K562 (cell line): ENCODE measurements at regions not wholly inside any gene's neighbourhood (a gene's known extent, or its start where the extent isn't known, plus 50 kb on each side); places are given as distances from the start of the nearest gene placed in this dataset.

Experiments
- BRF1 ChIP-seq: IDR thresholded peaks from 3 replicates; pipeline ENCODE4 v1.6.1; 2011; ENCODE audit warnings: borderline replicate concordance, mild to moderate bottlenecking; ENCODE audit not compliant: insufficient read length; ENCODE audit errors: extremely low read depth
- COPS2 ChIP-seq: fragments of 450-650 bp; conservative IDR thresholded peaks from 2 replicates; pipeline ENCODE4 v1.6.1; 2016; ENCODE audit warnings: mild to moderate bottlenecking, moderate library complexity
- DPF2 ChIP-seq: fragments of 450-650 bp; IDR thresholded peaks from 2 replicates; pipeline ENCODE4 v1.6.1; 2016
- EWSR1 ChIP-seq: fragments of 450-650 bp; IDR thresholded peaks from 2 replicates; pipeline ENCODE4 v1.6.1; 2018; ENCODE audit warnings: borderline replicate concordance, mild to moderate bottlenecking, low read depth, moderate library complexity; ENCODE audit not compliant: partially characterized antibody
- HDAC6 ChIP-seq: IDR thresholded peaks from 2 replicates; pipeline ENCODE4 v1.6.1; 2012; ENCODE audit warnings: low read depth, mild to moderate bottlenecking, control low read depth, inconsistent platforms, low read length, moderate library complexity
- KDM1A ChIP-seq, 2 experiments: fragments of 450-650 bp; IDR thresholded peaks; 2 replicates each; pipeline ENCODE4 v1.6.1; 2016; ENCODE audit warnings: mild to moderate bottlenecking in 2 of 2
- LEF1 ChIP-seq: fragments of 450-650 bp; IDR thresholded peaks from 2 replicates; pipeline ENCODE4 v1.6.1; 2016; ENCODE audit warnings: mild to moderate bottlenecking
- MEF2A ChIP-seq: IDR thresholded peaks from 2 replicates; pipeline ENCODE4 v1.6.1; 2011; ENCODE audit warnings: low read depth, mild to moderate bottlenecking, low read length, moderate library complexity; ENCODE audit not compliant: control insufficient read depth
- POU5F1 ChIP-seq: fragments of 150-350 bp; IDR thresholded peaks from 2 replicates; pipeline ENCODE4 v1.6.1; 2014; ENCODE audit warnings: borderline replicate concordance, low read length, low read depth, mild to moderate bottlenecking; ENCODE audit not compliant: partially characterized antibody
- PRPF4 ChIP-seq: fragments of 200-400 bp; formaldehyde crosslinking; IDR thresholded peaks from one replicate; pipeline ENCODE4 v1.6.1; 2017; ENCODE audit warnings: low read length, low read depth, mild to moderate bottlenecking; ENCODE audit not compliant: insufficient read depth, poor library complexity, severe bottlenecking
- PTRF ChIP-seq: fragments of 450-650 bp; IDR thresholded peaks from 2 replicates; pipeline ENCODE4 v1.6.1; 2016; ENCODE audit warnings: mild to moderate bottlenecking, missing genetic modification characterization, missing compliant biosample characterization
- SP1 ChIP-seq: sonication (generic); formaldehyde crosslinking; IDR thresholded peaks from 2 replicates; pipeline ENCODE4 v1.8.1; 2022; ENCODE audit warnings: mild to moderate bottlenecking, missing genetic modification reagents
- SREBF2 ChIP-seq: sonication (generic); formaldehyde crosslinking; IDR thresholded peaks from 2 replicates; pipeline ENCODE4 v1.4.0; 2020; ENCODE audit warnings: mild to moderate bottlenecking, missing genetic modification reagents
- SUPT5H ChIP-seq: fragments of 450-650 bp; IDR thresholded peaks from 2 replicates; pipeline ENCODE4 v1.6.1; 2016
- U2AF2 ChIP-seq: fragments of 200-400 bp; formaldehyde crosslinking; optimal IDR thresholded peaks from 2 replicates; pipeline ENCODE3; 2017; ENCODE audit warnings: low read depth, mild to moderate bottlenecking, low read length
- ZBED1 ChIP-seq: IDR thresholded peaks from 2 replicates; pipeline ENCODE4 v1.6.1; 2014
- ZC3H11A ChIP-seq: IDR thresholded peaks from 2 replicates; pipeline ENCODE4 v1.6.1; 2012; ENCODE audit warnings: low read depth, low read length, improper control_type of control experiment
- ZNF133 ChIP-seq: fragments of 250-450 bp; sonication (Bioruptor Pico); IDR thresholded peaks from 2 replicates; pipeline ENCODE4 v1.4.0; 2020; ENCODE audit warnings: mild to moderate bottlenecking
- ZNF695 ChIP-seq: fragments of 450-650 bp; formaldehyde crosslinking; IDR thresholded peaks from 2 replicates; pipeline ENCODE4 v1.4.0; 2020; ENCODE audit warnings: mild to moderate bottlenecking, moderate library complexity
- TF ChIP-seq, protein P1 (sequence below): fragments of 450-650 bp; conservative IDR thresholded peaks from 2 replicates; pipeline ENCODE4 v1.6.1; 2016; ENCODE audit warnings: missing genetic modification characterization, low read depth, mild to moderate bottlenecking, control low read depth, missing compliant biosample characterization
- TF ChIP-seq, protein P2 (sequence below): fragments of 250-450 bp; sonication (Bioruptor Pico); IDR thresholded peaks from 2 replicates; pipeline ENCODE4 v1.5.0; 2020; ENCODE audit warnings: mild to moderate bottlenecking
- TF ChIP-seq, protein P3 (sequence below): sonication (generic); formaldehyde crosslinking; IDR thresholded peaks from 2 replicates; pipeline ENCODE4 v1.8.1; 2022; ENCODE audit warnings: missing genetic modification reagents
- TF ChIP-seq, protein P4 (sequence below): fragments of 450-650 bp; IDR thresholded peaks from 2 replicates; pipeline ENCODE4 v1.6.1; 2014; ENCODE audit warnings: low read depth, mild to moderate bottlenecking, moderate library complexity, borderline replicate concordance
- TF ChIP-seq, protein P5 (sequence below): fragments of 250-450 bp; sonication (Bioruptor Pico); IDR thresholded peaks from 2 replicates; pipeline ENCODE4 v1.8.0; 2021; ENCODE audit warnings: moderate library complexity, mild to moderate bottlenecking, inconsistent platforms

DNA sequence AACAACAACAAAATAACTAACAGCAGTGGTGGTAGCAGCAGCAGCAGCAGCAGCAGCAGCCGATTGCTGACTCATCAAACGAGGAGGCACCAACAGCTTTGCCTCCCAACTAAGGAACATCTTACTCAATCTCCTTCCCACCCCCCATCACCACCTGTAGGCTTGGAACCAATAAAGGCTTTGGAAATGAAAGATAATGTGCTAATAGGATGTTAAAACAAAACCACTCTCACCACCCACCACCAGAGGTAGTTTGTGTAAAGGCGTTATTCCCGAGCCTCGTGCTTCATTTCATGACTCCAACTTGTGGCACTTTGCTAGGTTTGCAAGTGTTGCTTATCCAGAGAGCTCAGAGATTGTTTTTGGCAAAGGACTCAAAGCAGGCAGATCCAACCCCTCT lies 346.5 kb downstream of the CD83 start (continued):
- TF ChIP-seq EWSR1 (no peak), SUPT5H (no peak), U2AF2 (no peak), ZNF133 (no peak), SP1 (CRISPR knock-in tag) (no peak), PTRF (tag) (no peak), ZNF695 (CRISPR knock-in tag) (no peak), ZC3H11A (no peak), COPS2 (no peak), PRPF4 (no peak), LEF1 (no peak; the same call in 1 of the 2 replicates), MEF2A (no peak), HDAC6 (no peak), ZBED1 (no peak), DPF2 (peak; percentile 62), POU5F1 (no peak), SREBF2 (no peak), KDM1A (IDR thresholded peaks at IDR 0.05) (peak in 1 of 2 experiments; percentile 39; a peak in 1 of 4 replicates), BRF1 (no peak)
- TF ChIP-seq, protein P1, sequence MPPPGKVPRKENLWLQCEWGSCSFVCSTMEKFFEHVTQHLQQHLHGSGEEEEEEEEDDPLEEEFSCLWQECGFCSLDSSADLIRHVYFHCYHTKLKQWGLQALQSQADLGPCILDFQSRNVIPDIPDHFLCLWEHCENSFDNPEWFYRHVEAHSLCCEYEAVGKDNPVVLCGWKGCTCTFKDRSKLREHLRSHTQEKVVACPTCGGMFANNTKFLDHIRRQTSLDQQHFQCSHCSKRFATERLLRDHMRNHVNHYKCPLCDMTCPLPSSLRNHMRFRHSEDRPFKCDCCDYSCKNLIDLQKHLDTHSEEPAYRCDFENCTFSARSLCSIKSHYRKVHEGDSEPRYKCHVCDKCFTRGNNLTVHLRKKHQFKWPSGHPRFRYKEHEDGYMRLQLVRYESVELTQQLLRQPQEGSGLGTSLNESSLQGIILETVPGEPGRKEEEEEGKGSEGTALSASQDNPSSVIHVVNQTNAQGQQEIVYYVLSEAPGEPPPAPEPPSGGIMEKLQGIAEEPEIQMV (tag) = no peak
- TF ChIP-seq, protein P2, sequence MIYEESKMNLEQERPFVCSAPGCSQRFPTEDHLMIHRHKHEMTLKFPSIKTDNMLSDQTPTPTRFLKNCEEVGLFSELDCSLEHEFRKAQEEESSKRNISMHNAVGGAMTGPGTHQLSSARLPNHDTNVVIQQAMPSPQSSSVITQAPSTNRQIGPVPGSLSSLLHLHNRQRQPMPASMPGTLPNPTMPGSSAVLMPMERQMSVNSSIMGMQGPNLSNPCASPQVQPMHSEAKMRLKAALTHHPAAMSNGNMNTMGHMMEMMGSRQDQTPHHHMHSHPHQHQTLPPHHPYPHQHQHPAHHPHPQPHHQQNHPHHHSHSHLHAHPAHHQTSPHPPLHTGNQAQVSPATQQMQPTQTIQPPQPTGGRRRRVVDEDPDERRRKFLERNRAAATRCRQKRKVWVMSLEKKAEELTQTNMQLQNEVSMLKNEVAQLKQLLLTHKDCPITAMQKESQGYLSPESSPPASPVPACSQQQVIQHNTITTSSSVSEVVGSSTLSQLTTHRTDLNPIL = no peak
- TF ChIP-seq, protein P3, sequence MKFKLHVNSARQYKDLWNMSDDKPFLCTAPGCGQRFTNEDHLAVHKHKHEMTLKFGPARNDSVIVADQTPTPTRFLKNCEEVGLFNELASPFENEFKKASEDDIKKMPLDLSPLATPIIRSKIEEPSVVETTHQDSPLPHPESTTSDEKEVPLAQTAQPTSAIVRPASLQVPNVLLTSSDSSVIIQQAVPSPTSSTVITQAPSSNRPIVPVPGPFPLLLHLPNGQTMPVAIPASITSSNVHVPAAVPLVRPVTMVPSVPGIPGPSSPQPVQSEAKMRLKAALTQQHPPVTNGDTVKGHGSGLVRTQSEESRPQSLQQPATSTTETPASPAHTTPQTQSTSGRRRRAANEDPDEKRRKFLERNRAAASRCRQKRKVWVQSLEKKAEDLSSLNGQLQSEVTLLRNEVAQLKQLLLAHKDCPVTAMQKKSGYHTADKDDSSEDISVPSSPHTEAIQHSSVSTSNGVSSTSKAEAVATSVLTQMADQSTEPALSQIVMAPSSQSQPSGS (CRISPR knock-in tag) = no peak
- TF ChIP-seq, protein P4, sequence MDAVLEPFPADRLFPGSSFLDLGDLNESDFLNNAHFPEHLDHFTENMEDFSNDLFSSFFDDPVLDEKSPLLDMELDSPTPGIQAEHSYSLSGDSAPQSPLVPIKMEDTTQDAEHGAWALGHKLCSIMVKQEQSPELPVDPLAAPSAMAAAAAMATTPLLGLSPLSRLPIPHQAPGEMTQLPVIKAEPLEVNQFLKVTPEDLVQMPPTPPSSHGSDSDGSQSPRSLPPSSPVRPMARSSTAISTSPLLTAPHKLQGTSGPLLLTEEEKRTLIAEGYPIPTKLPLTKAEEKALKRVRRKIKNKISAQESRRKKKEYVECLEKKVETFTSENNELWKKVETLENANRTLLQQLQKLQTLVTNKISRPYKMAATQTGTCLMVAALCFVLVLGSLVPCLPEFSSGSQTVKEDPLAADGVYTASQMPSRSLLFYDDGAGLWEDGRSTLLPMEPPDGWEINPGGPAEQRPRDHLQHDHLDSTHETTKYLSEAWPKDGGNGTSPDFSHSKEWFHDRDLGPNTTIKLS = no peak
- TF ChIP-seq, protein P5, sequence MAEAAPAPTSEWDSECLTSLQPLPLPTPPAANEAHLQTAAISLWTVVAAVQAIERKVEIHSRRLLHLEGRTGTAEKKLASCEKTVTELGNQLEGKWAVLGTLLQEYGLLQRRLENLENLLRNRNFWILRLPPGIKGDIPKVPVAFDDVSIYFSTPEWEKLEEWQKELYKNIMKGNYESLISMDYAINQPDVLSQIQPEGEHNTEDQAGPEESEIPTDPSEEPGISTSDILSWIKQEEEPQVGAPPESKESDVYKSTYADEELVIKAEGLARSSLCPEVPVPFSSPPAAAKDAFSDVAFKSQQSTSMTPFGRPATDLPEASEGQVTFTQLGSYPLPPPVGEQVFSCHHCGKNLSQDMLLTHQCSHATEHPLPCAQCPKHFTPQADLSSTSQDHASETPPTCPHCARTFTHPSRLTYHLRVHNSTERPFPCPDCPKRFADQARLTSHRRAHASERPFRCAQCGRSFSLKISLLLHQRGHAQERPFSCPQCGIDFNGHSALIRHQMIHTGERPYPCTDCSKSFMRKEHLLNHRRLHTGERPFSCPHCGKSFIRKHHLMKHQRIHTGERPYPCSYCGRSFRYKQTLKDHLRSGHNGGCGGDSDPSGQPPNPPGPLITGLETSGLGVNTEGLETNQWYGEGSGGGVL (CRISPR knock-in tag) = no peak
